PC-3 (cell line): ENCODE measurements at regions not wholly inside any gene's neighbourhood (a gene's known extent, or its start where the extent isn't known, plus 50 kb on each side); places are given as distances from the start of the nearest gene placed in this dataset.

Experiments
- ATAC-seq: fragments of 200-7000 bp; cut with Tn5 transposase; 2 replicates; pipeline ENCODE4 v1.9.1; 2020; ENCODE audit warnings: mild to moderate bottlenecking, moderate library complexity
- BruUV-seq: library from RNA; stranded (reverse); fragments of 400-500 nt; replicated peaks from 2 replicates; lab custom pipeline; 2021; lab: Mats Ljungman, UMichigan
- CTCF ChIA-PET: fragments of 300-600 bp; sonication (Branson Sonifier 250); formaldehyde crosslinking; loops from one replicate; lab custom pipeline; 2022; ENCODE audit warnings: antibody characterized with exemption; lab: Charles Lee
- POLR2A ChIA-PET: fragments of 300-600 bp; sonication (Branson Sonifier 250); formaldehyde crosslinking; loops from one replicate; lab custom pipeline; 2022; ENCODE audit warnings: antibody characterized with exemption; ENCODE audit not compliant: unreplicated experiment; lab: Charles Lee
- DNase-seq: peaks from one replicate; pipeline ENCODE4 v3.0.0-alpha.2; 2015
- H2AFZ ChIP-seq: fragments of 300-600 bp; sonication (generic); 2 replicates; pipeline ENCODE4 v1.6.0; 2016; ENCODE audit warnings: antibody characterized with exemption, low read length
- H3F3A ChIP-seq: fragments of 300-600 bp; sonication (generic); one replicate; pipeline ENCODE4 v1.6.0; 2017; ENCODE audit warnings: antibody characterized with exemption, low read length, control low read depth, mild to moderate bottlenecking; ENCODE audit not compliant: unreplicated experiment
- H3K27ac ChIP-seq: fragments of 300-600 bp; sonication (generic); 2 replicates; pipeline ENCODE4 v1.5.1; 2016; ENCODE audit warnings: mild to moderate bottlenecking, low read length
- H3K27me3 ChIP-seq: fragments of 300-600 bp; sonication (generic); 2 replicates; pipeline ENCODE4 v1.6.1; 2016; ENCODE audit warnings: low read length, mixed read lengths
- H3K36me3 ChIP-seq: fragments of 300-600 bp; sonication (generic); 2 replicates; pipeline ENCODE4 v1.6.1; 2016; ENCODE audit warnings: low read depth, mixed run types, low read length, mixed read lengths
- H3K4me1 ChIP-seq: fragments of 300-600 bp; sonication (generic); 2 replicates; pipeline ENCODE4 v1.5.1; 2016; ENCODE audit warnings: low read length; ENCODE audit not compliant: insufficient read depth
- H3K4me2 ChIP-seq: fragments of 300-600 bp; sonication (generic); 2 replicates; pipeline ENCODE4 v1.6.0; 2016; ENCODE audit warnings: low read length
- H3K4me3 ChIP-seq: fragments of 300-600 bp; sonication (generic); 2 replicates; pipeline ENCODE4 v1.5.1; 2016; ENCODE audit warnings: mild to moderate bottlenecking, low read length, mixed read lengths
- H3K79me2 ChIP-seq: fragments of 300-600 bp; sonication (generic); 2 replicates; pipeline ENCODE4 v1.6.1; 2017; ENCODE audit warnings: low read length, mixed read lengths
- H3K9ac ChIP-seq: fragments of 300-600 bp; sonication (generic); 2 replicates; pipeline ENCODE4 v1.6.0; 2016; ENCODE audit warnings: mild to moderate bottlenecking, low read length
- H3K9me2 ChIP-seq: fragments of 300-600 bp; sonication (generic); replicated peaks from 2 replicates; pipeline ENCODE4 v1.6.1; 2016; ENCODE audit warnings: mixed run types, low read length, mixed read lengths
- H3K9me3 ChIP-seq: fragments of 300-600 bp; sonication (generic); 2 replicates; pipeline ENCODE4 v1.6.1; 2016; ENCODE audit warnings: low read length, mixed read lengths
- H4K20me1 ChIP-seq: fragments of 300-600 bp; sonication (generic); 2 replicates; pipeline ENCODE4 v1.6.1; 2016; ENCODE audit warnings: low read length, mixed read lengths
- EZH2 ChIP-seq: fragments of 300-600 bp; sonication (generic); IDR thresholded peaks from one replicate; pipeline ENCODE4 v1.6.1; 2017; ENCODE audit warnings: antibody characterized with exemption, mild to moderate bottlenecking, low read length; ENCODE audit not compliant: unreplicated experiment
- EZH2phosphoT487 ChIP-seq: fragments of 300-600 bp; sonication (generic); IDR thresholded peaks from 2 replicates; pipeline ENCODE4 v1.6.1; 2018; ENCODE audit warnings: mild to moderate bottlenecking, antibody characterized with exemption, low read length, borderline replicate concordance
- intact Hi-C: fragments of 100-400 bp; cut with micrococcal nuclease; formaldehyde crosslinking; loops from 2 replicates; pipeline ENCODE4 v1.9.0; 2023
- TF ChIP-seq, protein P1 (sequence below): fragments of 300-600 bp; sonication (generic); conservative IDR thresholded peaks from 2 replicates; pipeline ENCODE4 v1.5.1; 2017; ENCODE audit warnings: antibody characterized with exemption, low read depth, mild to moderate bottlenecking, low read length

DNA sequence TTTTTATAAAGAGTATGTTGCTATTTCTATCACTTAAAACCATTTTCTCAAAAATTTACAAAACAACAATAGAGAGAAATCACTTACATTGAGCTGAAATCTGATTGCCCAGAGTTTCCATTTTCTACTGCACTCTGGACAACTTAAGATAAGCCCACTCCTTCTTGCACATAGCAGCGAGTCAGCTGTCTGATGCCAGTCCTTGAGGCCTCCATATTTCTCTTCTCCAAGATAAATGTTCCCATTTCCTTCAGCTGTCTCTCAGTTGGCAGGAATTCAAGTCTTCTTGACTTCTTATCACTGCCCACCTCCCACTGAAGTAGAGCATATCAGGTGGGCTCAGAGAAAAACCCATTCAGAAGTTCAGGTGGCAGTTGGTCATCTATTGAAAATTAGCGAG is 78.5 kb upstream of the PIP5K1B start:
- Histone ChIP-seq H3K27ac (no peak overlapping the region), H4K20me1 (no peaks in the 10 kb centered on the region), H3K9ac (no peak overlapping the region), H3K4me3 (no peak overlapping the region), H3F3A (no peaks in the 10 kb centered on the region), H3K36me3 (no peaks in the 10 kb centered on the region), H3K4me2 (no peak overlapping the region), H3K9me3 (no peaks in the 10 kb centered on the region), H3K9me2 (no peaks in the 10 kb centered on the region), H2AFZ (no peak overlapping the region), H3K27me3 (peaks cover 50% of the 10 kb centered on the region), H3K4me1 (no peaks in the 10 kb centered on the region), H3K79me2 (no peaks in the 10 kb centered on the region)
- DNase-seq (no peak), ATAC-seq (no peak)
- ChIA-PET CTCF (no interaction called here), POLR2A (no interaction called here)
- intact Hi-C loops, result no loop called here
- TF ChIP-seq EZH2phosphoT487 (no peak), EZH2 (no peak)
- TF ChIP-seq, protein P1, sequence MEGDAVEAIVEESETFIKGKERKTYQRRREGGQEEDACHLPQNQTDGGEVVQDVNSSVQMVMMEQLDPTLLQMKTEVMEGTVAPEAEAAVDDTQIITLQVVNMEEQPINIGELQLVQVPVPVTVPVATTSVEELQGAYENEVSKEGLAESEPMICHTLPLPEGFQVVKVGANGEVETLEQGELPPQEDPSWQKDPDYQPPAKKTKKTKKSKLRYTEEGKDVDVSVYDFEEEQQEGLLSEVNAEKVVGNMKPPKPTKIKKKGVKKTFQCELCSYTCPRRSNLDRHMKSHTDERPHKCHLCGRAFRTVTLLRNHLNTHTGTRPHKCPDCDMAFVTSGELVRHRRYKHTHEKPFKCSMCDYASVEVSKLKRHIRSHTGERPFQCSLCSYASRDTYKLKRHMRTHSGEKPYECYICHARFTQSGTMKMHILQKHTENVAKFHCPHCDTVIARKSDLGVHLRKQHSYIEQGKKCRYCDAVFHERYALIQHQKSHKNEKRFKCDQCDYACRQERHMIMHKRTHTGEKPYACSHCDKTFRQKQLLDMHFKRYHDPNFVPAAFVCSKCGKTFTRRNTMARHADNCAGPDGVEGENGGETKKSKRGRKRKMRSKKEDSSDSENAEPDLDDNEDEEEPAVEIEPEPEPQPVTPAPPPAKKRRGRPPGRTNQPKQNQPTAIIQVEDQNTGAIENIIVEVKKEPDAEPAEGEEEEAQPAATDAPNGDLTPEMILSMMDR, result no peak
- BruUV-seq, result no TSS peak

DNA sequence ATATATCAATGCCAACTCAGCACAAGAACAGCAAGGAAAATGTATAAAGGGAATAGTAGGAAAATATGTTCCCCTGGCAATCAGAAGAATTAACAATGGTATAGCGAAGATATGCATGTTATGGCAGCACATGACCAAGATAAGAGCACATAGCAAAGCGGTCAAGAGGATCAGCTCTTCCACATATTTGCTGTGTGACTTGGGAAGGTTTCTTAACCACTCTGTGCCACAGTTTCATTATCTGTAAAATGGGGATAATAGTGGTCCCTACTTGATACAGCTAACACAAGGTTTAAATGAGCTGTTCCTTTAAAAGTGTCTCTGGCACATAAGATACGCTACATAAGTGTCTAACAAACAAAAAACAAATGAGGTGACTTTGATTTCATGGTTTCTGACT is 77.9 kb upstream of the PIP5K1B start:
- H4K20me1 ChIP-seq, result no peaks in the 10 kb centered on the region
- H3K4me2 ChIP-seq, result no peak overlapping the region
- H3K4me1 ChIP-seq, result no peaks in the 10 kb centered on the region
- ATAC-seq (no peak), DNase-seq (no peak)
- no peak overlapping the region for H2AFZ ChIP-seq
- no peaks in the 10 kb centered on the region for H3K79me2 ChIP-seq
- H3K9me3 ChIP-seq, result no peaks in the 10 kb centered on the region
- H3K9me2 ChIP-seq, result no peaks in the 10 kb centered on the region
- BruUV-seq, result no TSS peak
- H3K4me3 ChIP-seq, result no peak overlapping the region
- CTCF ChIA-PET, result no interaction called here
- H3K27me3 ChIP-seq, result peaks cover 56% of the 10 kb centered on the region
- no peak for TF ChIP-seq EZH2phosphoT487
- TF ChIP-seq EZH2, result no peak
- TF ChIP-seq, protein P1, result no peak
- intact Hi-C loops, result no loop called here
- POLR2A ChIA-PET, result no interaction called here
- H3F3A ChIP-seq, result no peaks in the 10 kb centered on the region
- no peak overlapping the region for H3K27ac ChIP-seq
- no peak overlapping the region for H3K9ac ChIP-seq
- no peaks in the 10 kb centered on the region for H3K36me3 ChIP-seq

DNA sequence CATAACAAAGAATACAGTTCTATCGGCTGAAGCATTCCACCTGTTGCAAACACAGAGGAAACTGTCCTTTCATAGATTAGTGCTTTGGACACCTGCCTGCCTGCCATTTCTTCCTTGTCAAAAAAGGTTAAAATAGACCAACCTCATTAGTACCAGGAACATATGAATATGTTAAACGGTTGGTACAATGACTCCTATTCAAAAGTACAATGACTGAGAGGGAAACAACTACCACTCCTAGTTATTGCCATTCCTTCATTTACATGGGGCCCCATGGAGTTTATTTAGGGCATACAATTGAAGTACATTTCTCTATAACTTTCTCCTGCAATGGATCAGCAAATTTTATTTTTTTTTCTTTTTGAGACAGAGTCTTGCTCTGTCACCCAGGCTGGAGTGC is 77.4 kb upstream of the PIP5K1B start:
- Histone ChIP-seq H4K20me1 (no peaks in the 10 kb centered on the region), H3K9me3 (no peaks in the 10 kb centered on the region), H3K4me3 (no peak overlapping the region), H3K4me1 (no peaks in the 10 kb centered on the region), H3K9ac (no peak overlapping the region), H3K9me2 (no peaks in the 10 kb centered on the region), H3F3A (no peaks in the 10 kb centered on the region), H3K27ac (no peak overlapping the region), H3K36me3 (no peaks in the 10 kb centered on the region), H3K27me3 (peaks cover 61% of the 10 kb centered on the region), H2AFZ (no peak overlapping the region), H3K79me2 (no peaks in the 10 kb centered on the region), H3K4me2 (no peak overlapping the region)
- intact Hi-C loops, result no loop called here
- no peak for ATAC-seq
- DNase-seq, result no peak
- ChIA-PET CTCF (no interaction called here), POLR2A (no interaction called here)
- no TSS peak for BruUV-seq
- TF ChIP-seq EZH2phosphoT487, result no peak
- TF ChIP-seq EZH2, result no peak
